Spinal cord (tissue), 9 donors: ENCODE measurements at regions not wholly inside any gene's neighbourhood (a gene's known extent, or its start where the extent isn't known, plus 50 kb on each side); places are given as distances from the start of the nearest gene placed in this dataset.

Experiments used
- DNase-seq, 6 donors: peaks; one replicate each; pipeline versions ENCODE4 v3.0.0 to v3.0.0-alpha.2; 2013 to 2015; ENCODE audit warnings: low spot score in 6 of 6, low read depth in 4 of 6
- H3K27ac ChIP-seq: one replicate; pipeline ENCODE4 v1.5.1; 2013; ENCODE audit warnings: low read depth, low read length, control low read depth
- H3K27me3 ChIP-seq: one replicate; pipeline ENCODE4 v1.6.1; 2013; ENCODE audit warnings: low read length; ENCODE audit not compliant: control insufficient read depth, insufficient read depth
- H3K36me3 ChIP-seq: one replicate; pipeline ENCODE4 v1.6.1; 2013; ENCODE audit warnings: low read length; ENCODE audit not compliant: control insufficient read depth, insufficient read depth
- H3K4me1 ChIP-seq: one replicate; pipeline ENCODE4 v1.6.1; 2013; ENCODE audit warnings: low read length; ENCODE audit not compliant: control insufficient read depth, insufficient read depth
- H3K4me3 ChIP-seq: one replicate; pipeline ENCODE4 v1.5.1; 2013; ENCODE audit warnings: low read depth, low read length, control low read depth
- H3K9me3 ChIP-seq: one replicate; pipeline ENCODE4 v1.6.1; 2013; ENCODE audit warnings: low read length; ENCODE audit not compliant: control insufficient read depth, insufficient read depth
- WGBS: methylation state at CpG from one replicate; pipeline ENCODE4 v1.1.5; 2013; ENCODE audit warnings: missing lambda C conversion rate; ENCODE audit not compliant: insufficient coverage; 5-methylcytosine and 5-hydroxymethylcytosine counted together
- donor health status: healthy.

DNA sequence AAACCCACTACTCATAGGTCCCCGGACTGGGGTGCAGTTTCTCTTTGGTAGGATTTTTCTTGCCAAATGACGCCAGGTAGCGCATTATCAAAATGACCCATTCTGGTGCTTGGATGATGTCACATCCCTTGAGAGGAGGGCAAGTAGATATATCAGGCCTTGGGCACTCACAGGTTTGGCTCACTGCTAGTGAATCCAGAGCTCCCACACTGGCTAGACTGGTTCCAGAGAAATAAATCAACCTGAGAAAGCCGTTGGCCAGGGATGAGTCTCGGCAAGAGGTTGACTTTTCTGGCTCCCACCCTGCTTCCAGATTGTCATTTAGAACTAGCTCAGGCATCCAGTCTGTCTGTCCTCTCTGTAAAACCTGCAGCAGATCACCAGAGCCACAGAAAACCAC, 188.4 kb upstream of the MAF start:
- no peak for DNase-seq
- no peaks in the 10 kb centered on the region for H3K4me1 ChIP-seq
- WGBS, result 70% methylated on average over 4 of the region's 5 CpGs
- H3K27ac ChIP-seq, result no peak overlapping the region
- H3K36me3 ChIP-seq, result no peaks in the 10 kb centered on the region
- no peak overlapping the region for H3K4me3 ChIP-seq
- no peaks in the 10 kb centered on the region for H3K9me3 ChIP-seq
- H3K27me3 ChIP-seq, result no peaks in the 10 kb centered on the region

DNA sequence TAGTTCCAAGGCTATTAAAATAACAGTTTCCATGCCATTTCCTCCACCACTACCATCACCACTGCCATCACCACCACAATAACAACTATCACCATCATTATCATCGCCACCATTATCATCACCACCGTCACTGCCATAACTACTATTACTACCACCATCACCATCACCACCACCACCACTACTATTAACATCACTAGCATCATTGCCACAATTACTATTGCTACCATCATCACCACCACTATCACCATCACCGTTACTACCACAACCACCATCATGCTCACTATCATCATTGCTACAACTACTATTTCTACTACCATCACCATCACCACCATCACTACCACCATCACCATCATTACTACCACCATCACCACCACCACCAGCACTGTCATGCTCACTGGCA, 185.9 kb upstream of the MAF start:
- no peaks in the 10 kb centered on the region for H3K36me3 ChIP-seq
- H3K4me1 ChIP-seq, result no peaks in the 10 kb centered on the region
- 98% methylated on average over 3 of the region's 3 CpGs for WGBS
- no peaks in the 10 kb centered on the region for H3K9me3 ChIP-seq
- DNase-seq, result no peak
- H3K4me3 ChIP-seq, result no peak overlapping the region
- H3K27me3 ChIP-seq, result no peaks in the 10 kb centered on the region
- H3K27ac ChIP-seq, result no peak overlapping the region

DNA sequence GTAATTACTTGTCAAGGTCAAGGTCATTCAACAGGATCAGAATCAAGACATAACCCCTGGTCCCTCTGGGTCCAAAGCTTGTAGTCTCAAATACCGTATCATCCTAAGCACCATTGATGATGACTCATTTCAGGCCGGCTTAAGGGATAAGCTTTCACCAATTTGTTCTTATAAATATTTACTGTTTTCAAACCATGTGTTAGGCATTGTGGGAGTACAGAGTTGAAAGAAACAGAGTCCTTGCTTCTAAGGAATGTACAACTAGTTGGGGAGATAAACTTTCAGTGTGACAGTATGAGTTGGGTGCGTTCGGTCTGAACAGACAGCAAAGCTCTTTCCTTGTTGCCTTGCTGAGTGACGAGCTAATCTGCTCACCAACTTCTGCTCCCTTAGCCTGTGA, 183.5 kb upstream of the MAF start:
- no peak overlapping the region for H3K4me3 ChIP-seq
- 93% methylated on average over 3 of the region's 5 CpGs for WGBS

DNA sequence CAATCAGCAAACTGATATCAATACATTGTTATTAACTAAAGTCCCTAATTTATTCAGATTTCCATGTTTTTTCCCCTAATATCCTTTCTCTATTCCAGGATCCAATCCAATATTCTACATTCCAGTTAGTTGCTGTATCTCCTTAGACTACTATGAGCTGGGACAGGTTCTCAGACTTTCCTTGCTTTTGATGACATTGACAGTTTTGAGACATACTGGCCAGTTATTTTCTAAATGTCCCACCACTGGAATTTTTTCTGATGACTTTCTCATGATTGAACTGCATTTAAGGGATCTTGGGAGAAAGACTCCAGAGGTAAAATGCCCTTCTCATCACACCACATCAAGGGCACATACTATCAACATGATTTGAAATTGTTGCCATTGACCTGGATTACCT, 177.1 kb upstream of the MAF start:
- H3K27me3 ChIP-seq, result no peaks in the 10 kb centered on the region
- DNase-seq, result no peak
- H3K4me3 ChIP-seq, result no peak overlapping the region
- H3K9me3 ChIP-seq, result no peaks in the 10 kb centered on the region
- H3K4me1 ChIP-seq, result no peaks in the 10 kb centered on the region
- H3K27ac ChIP-seq, result no peak overlapping the region
- H3K36me3 ChIP-seq, result no peaks in the 10 kb centered on the region

More for the DNA sequence above, 183.5 kb upstream of the MAF start:
- Histone ChIP-seq H3K27me3 (no peaks in the 10 kb centered on the region), H3K4me1 (no peaks in the 10 kb centered on the region), H3K36me3 (no peaks in the 10 kb centered on the region), H3K9me3 (no peaks in the 10 kb centered on the region), H3K27ac (no peak overlapping the region)
- no peak for DNase-seq

DNA sequence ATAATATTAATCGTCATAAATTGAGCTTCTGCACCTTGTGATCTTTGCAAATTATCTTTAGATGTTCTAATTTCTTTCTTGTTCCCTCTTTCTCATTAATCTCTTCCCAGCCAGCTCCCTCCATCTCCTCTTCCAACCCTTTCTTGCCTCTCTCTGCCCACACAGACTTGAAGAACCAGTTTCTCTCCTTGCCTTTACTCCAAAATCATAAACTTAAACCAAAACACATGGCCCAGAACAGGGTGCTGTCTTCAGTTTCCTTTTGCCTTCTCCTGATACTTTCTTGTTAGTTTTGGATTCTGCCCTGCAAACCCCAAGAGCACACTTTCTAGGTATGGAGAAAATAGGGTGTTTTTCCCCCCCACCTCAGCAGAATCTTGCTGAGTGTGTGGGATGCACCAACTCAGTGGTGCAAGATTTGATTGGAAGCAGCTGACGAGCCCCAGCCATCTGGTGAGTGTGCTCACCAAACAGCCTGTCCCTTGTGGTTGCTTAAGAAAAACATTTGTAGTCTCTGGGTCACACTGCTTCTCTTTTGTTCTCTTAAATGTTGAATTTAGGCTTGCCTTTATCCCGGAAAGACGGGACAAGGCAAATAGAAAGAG, 175.8 kb upstream of the MAF start:
- whole genome bisulfite sequencing, result 43% methylated on average over 3 of the region's 4 CpGs
- no peaks in the 10 kb centered on the region for H3K27me3 ChIP-seq
- H3K9me3 ChIP-seq, result no peaks in the 10 kb centered on the region
- no peak overlapping the region for H3K27ac ChIP-seq
- no peaks in the 10 kb centered on the region for H3K4me1 ChIP-seq
- H3K4me3 ChIP-seq, result no peak overlapping the region
- peak in 1 of 6 donors; percentile 40 for DNase-seq
- H3K36me3 ChIP-seq, result no peaks in the 10 kb centered on the region

DNA sequence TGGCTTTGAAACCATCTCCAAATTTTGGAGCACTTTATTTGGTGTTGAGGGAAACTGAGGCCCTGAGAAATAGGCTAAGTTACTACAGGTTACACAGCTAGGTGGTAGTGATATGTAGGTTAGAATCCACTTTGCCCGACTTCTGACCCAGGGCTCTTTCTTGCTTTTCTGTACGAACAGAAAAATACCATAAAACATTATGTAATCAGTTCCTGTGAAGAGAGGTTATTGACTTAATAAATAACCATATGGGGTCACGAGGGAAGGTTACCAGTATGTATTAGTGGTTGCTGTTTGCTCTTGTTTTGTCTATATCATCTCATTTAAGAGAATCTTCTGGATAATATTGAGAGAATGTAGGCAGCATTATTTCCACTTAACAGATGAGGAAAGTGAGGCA, 172.2 kb upstream of the MAF start:
- no peak for DNase-seq
- Histone ChIP-seq H3K4me1 (peaks cover 14% of the 10 kb centered on the region), H3K27ac (no peak overlapping the region), H3K36me3 (no peaks in the 10 kb centered on the region), H3K27me3 (no peaks in the 10 kb centered on the region), H3K9me3 (no peaks in the 10 kb centered on the region), H3K4me3 (no peak overlapping the region)
- WGBS, result no CpG with 5 or more reads among the region's 3 CpGs

DNA sequence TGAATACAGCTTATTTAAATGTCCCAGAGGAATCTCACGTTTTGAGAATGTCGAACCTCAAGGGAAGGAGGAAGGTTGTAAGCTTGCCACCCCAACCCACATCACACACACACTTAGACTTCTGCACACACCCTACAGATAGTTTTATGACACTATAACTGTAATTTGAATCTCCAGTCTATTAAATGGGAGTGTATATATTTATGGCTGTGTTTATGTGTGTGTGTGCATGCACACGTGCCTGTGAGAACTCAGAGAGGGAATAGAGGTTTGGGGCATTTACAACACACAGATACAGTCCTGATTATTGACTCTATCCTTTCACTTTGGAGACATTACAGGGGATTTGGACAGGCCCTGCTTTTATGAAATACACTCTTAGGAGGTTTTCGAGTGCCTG, 171.5 kb upstream of the MAF start:
- no CpG with 5 or more reads among the region's 4 CpGs for WGBS
- no peaks in the 10 kb centered on the region for H3K36me3 ChIP-seq
- no peaks in the 10 kb centered on the region for H3K27me3 ChIP-seq
- peaks cover 14% of the 10 kb centered on the region for H3K4me1 ChIP-seq
- H3K27ac ChIP-seq, result no peak overlapping the region
- DNase-seq, result no peak
- no peaks in the 10 kb centered on the region for H3K9me3 ChIP-seq
- no peak overlapping the region for H3K4me3 ChIP-seq

DNA sequence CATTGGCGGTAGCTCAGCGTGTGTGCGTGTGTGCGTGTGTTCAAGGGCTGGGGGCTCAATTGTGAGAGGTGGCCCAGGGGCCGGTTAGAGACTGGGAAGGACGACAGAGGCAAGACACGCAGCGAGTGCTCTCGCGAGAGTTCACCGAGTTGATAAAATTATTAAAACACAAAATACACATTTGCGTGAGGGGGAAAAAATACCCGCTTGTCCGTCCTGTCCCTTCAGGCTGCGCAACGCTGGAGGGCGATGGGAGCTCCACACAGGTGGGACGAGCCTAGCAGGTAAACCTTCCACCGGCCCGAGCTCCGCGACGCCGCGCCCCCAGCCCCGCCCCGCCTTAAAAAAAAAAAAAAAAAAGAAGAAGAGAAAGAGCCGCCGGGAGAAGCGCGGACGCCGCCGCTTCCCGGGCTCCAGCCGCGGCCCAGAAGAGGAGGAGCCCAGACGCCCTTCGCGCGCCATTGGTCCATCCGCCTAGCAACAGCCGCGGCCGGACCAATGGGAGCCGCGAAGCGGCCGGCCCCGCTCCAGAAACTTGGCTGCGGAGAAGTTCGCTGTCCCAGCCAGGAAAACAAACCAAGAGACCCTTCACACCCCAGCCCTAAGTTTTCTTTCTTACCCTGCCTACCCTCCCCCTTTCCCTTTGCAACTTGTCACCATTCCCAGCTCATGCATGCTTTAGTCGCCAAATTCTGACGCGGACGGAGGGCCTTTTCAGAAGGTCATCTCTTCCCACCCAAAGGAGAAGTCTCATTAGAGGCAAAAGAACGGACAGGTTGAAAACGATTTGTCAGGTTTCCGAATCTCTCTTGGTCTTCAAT, 169.9 kb upstream of the MAF start:
- Histone ChIP-seq H3K27me3 (no peaks in the 10 kb centered on the region), H3K4me3 (peak overlapping the region; percentile 79), H3K36me3 (no peaks in the 10 kb centered on the region), H3K4me1 (peaks cover 14% of the 10 kb centered on the region), H3K9me3 (no peaks in the 10 kb centered on the region), H3K27ac (peak overlapping the region; percentile 85)
- peak; percentile 74 to 96 (median 83) for DNase-seq
- 0% methylated on average over 34 of the region's 59 CpGs for WGBS

DNA sequence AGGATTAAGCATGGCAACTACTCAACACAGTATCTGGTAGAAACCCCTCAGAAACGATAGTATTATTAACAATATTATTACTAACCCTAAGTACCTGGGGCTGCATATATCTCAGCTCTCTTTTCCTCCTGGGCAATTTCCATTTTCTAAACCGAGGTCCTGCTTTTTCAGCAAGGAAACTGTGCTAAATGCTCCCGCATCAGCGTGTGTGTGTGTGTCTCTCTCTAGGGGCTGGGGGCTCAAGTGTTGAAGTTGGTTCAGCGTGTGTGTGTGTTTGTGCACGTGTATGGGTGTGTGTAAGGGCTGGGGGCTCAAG, 169.3 kb upstream of the MAF start:
- H3K36me3 ChIP-seq, result no peaks in the 10 kb centered on the region
- H3K9me3 ChIP-seq, result no peaks in the 10 kb centered on the region
- WGBS, result 3% methylated on average over 3 of the region's 6 CpGs
- peaks cover 14% of the 10 kb centered on the region for H3K4me1 ChIP-seq
- H3K27me3 ChIP-seq, result no peaks in the 10 kb centered on the region
- H3K27ac ChIP-seq, result peak overlapping the region; percentile 85
- DNase-seq, result no peak
- H3K4me3 ChIP-seq, result peak overlapping the region; percentile 79

DNA sequence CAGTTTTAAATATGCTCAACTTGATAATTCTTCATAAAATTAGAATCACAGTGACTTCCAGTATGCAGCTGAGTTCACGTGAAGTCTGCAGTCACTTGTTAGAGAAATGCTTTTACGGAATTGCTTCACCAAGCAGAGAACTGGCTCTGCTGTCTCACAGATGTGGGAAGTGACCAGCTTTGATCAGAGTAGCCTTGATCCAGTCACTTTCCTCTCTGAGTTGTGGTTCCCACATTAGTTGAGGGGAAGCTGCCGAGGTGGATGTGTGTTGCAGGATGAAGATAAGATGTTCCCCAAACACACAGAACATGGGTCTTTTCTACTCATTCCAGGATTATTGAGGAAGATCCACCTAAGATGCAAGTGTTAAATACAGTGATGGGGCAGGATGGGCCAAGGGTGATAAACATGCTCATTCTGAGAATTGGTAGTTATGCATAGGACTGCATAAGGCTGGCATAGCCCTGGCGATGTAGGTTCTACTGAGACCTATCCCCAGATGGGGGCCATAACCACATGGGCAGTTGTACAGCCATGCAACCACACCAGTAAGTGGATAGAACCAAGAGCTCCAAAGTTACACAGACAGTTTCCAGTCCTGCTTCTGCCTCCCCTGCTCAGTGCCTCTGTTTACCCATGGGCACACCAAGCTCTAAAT, 168.9 kb upstream of the MAF start:
- no peaks in the 10 kb centered on the region for H3K27me3 ChIP-seq
- peak overlapping the region; percentile 82 for H3K27ac ChIP-seq
- H3K4me3 ChIP-seq, result peak overlapping the region; percentile 79
- H3K4me1 ChIP-seq, result peaks cover 14% of the 10 kb centered on the region
- 88% methylated on average over 3 of the region's 4 CpGs for WGBS
- DNase-seq, result no peak
- H3K36me3 ChIP-seq, result no peaks in the 10 kb centered on the region
- no peaks in the 10 kb centered on the region for H3K9me3 ChIP-seq
